GM18867 (cell line): ENCODE measurements at regions not wholly inside any gene's neighbourhood (a gene's known extent, or its start where the extent isn't known, plus 50 kb on each side); places are given as distances from the start of the nearest gene placed in this dataset.
"Not testable (repeated sequence)": the region's sequence is repeated elsewhere in the genome, so short reads cannot be mapped to it uniquely, and the experiment has no call there.

Experiments
- ATAC-seq: cut with Tn5 transposase; IDR thresholded peaks from one replicate; pipeline ENCODE4 v1.9.1; 2021; ENCODE audit warnings: mild to moderate bottlenecking, moderate library complexity; ENCODE audit not compliant: unreplicated experiment

DNA sequence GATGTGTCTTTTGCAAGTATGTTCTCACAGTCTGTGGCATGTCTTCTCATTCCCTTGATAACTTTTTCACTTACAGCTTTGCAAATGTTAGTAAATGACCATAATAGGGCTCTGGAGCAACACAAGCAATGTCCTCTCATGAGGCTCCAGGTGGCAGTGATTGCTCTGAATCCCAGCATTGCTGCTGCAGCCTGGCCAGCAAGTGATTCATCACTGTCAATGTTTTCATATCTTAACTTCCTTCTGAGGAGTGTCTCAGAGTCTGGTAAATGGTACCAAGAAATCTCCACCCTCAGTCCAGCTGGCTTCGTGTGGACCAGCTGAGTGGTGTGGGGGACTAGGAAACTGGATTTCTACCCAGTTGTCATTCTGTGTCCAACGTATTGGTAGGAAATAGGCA, 139.6 kb downstream of the MYLK4 start:
- ATAC-seq = no peak

- ATAC-seq = no peak
These were observed 142.2 kb downstream of the MYLK4 start for GRCh38 chr6:2608503-2608902.

DNA sequence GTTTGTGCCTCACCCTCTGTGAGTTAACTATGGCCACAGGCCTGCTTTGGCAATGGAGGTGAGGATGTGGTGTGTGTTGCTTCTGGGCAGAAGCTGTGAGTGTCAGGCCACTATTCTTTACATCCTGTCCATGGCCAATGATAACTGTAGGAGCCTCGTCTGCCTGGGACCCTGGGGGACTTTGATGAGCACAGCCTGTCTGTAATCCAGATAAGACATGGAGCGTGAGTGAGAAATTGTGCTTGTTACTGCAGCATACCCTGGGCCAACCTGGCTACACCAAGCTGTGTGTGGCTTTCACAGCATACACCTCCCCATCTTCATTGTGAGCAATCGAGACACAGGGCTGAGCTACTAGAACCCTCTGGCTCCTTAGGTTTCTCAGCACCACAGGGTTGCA, 150.4 kb downstream of the MYLK4 start:
- no peak for ATAC-seq

DNA sequence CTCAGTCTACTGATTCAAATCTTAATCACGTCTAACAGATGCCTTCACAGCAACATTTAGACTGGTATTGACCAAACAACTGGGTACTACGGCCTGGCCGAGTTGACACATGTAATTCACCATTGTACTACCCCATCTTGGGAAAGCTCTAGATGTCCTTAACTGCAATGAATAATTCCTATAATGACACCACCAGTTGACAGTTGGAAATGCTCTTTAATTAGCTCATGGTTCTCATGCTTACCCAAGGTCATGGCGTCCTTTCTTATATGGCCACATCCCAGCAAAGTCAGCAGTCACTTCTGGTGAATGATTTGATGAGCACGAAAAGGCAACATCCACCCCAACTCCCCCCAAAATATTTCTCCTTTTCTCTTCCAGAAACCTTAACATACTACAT, 150.9 kb downstream of the MYLK4 start:
- no peak for ATAC-seq

DNA sequence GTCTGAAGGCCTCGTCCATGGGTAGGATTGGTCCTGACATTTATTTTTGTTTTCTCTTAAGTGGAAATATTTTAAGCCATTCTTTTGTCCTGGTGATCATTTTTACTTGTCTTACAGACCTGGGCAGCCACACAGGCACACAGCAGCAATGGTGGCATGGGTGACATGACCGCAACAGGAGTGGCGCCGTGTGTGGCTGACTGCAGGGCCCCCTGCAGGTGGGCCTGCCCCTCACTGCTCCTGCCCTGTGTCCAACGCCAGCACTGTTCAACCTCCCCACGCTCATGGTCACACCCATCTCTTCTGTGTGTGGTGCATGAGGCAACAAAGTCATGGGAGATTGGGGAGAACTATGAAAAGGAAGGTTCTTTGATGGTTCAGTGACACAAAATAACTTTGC, 151.9 kb downstream of the MYLK4 start:
- ATAC-seq = no peak

DNA sequence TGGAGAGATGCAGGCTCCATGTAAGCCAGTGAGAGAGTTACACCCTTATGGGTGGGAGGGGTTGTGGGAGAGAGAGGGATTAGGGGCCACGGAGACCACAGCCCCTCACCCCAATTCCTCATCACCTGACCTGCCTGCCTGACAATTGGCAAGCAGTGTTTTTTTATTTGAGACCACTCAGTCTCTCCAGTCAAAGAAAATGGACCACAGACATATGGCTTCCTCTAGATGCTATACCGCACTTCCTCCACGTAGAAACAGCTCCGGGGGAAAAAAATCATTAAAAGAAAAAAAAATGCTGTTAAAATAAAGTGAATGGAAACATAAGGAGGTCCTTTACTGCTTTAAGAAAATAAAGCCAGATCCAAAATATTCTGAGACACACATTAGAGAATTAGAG, 152.7 kb downstream of the MYLK4 start:
- ATAC-seq = no peak

GRCh38 chr6:2597457-2597856, 153.3 kb downstream of the MYLK4 start:
- ATAC-seq = not testable (repeated sequence)

GRCh38 chr6:2596222-2596621, 154.5 kb downstream of the MYLK4 start:
- no peak for ATAC-seq

DNA sequence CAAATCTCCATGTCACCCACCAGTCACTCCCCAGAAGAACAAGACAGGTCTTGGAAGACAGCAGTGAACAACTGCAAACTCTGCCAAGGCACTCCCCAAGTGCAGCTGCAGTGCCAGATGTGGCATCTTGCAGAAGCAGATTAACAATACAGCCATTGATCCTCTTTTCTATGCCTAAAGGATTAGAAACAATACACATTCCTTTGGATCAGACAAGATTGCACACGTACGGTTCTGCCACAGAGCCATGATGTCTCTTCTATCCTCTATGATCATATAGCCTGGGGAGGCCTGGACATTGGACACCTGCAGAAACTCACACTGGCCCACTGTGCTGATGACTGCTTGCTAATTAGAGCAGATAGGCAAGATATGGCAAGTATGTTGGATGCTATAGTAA, 155.9 kb downstream of the MYLK4 start:
- no peak for ATAC-seq

- ATAC-seq = no peak
These were observed 157.6 kb downstream of the MYLK4 start for GRCh38 chr6:2593167-2593566.

DNA sequence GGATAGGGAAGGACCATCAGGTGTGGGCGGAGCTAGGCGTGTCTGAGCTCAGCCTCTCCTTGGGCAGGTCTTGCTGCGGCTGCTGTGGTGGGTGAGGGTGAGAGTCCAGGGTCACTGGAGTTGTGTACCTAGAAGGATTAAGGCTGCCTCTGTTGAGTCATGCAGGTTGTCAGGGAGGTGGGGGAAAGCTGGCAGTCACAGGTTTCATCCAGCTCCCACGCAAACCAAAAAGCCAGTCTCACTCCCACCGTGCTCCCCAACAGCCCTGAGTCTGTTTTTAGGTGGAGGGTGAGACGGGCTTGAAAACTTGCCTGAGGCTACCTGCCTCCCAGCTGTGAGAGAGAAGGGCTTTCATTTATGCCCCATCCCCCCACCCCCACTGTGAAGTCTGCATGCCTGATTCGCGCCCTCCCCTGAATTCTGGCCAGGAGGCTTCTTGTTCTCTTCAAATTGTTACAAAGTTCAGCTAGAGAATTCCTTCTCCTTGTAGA, 161.5 kb downstream of the MYLK4 start:
- no peak for ATAC-seq

DNA sequence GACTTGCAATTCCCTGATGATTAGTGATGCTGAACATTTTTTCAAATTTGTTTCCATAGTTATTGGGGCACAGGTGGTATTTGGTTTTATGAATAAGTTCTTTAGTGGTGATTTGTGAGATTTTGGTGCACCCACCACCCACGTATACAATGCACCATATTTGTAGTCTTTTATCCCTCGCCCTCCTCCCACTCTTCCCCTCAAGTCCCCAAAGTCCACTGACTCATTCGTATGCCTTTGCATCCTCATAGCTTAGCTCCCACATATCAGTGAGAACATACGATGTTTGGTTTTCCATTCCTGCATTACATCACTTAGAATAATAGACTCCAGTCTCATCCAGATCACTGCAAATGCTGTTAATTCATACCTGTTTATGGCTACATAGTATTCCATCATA, 167.3 kb downstream of the MYLK4 start:
- no peak for ATAC-seq

DNA sequence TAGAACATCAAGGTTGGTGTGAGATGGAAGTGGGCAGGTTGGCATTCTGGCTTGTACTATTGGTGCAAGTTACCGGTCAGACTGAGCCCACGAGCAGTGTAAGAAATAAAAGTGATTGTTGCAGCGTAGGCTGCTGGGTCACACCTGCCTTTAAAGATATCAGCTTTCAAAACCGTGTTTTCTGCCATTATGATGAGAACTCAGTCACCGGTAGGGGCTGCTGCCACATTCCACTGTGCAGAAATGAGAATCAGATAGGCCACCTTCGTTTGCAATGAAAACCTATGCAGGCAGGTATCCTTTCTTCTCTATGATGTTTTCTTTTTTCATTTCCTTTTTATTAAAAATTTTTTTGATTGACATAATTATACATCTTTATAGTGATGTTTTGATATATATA, 168.5 kb downstream of the MYLK4 start:
- no peak for ATAC-seq

- ATAC-seq = no peak
These were observed 169.1 kb downstream of the MYLK4 start for GRCh38 chr6:2581611-2582010.

- ATAC-seq = no peak
These were observed 169.7 kb downstream of the MYLK4 start for GRCh38 chr6:2581011-2581410.

DNA sequence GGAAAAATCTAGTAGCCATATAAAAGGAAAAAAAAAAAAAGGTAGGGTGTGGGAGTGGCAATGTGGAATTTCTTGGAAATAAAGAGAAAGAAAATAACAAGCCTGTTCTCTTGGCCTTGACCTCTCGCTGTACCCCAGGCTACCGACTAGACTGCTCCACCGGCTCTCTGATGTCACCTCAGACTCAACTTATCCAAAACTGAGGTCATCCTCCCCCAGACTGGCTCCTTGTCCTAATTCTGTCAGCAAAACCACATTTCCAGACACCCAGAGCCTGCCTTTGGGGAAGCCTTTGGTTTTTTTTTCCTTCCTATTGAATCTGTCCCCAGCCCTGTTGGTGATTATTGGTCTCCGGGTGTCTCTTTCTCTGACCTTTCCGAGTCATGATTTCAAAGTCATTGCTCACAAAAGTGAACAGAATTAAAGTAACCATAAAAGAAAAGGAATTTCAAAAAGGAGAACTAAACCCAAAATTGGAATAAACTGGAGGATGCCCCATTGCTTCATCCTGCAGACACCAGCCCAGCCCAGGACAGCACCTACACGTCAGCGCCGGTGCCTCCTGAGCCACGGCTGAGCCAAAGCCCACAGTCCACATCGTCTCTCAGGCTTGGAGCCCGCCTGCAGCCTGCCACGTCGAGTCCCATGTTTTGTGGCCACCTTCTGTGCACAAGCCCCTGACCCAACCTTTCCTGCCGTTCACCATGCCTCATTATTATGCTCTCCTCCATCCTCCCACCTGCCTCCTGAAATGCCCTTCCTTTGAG, 170.7 kb downstream of the MYLK4 start:
- no peak for ATAC-seq

DNA sequence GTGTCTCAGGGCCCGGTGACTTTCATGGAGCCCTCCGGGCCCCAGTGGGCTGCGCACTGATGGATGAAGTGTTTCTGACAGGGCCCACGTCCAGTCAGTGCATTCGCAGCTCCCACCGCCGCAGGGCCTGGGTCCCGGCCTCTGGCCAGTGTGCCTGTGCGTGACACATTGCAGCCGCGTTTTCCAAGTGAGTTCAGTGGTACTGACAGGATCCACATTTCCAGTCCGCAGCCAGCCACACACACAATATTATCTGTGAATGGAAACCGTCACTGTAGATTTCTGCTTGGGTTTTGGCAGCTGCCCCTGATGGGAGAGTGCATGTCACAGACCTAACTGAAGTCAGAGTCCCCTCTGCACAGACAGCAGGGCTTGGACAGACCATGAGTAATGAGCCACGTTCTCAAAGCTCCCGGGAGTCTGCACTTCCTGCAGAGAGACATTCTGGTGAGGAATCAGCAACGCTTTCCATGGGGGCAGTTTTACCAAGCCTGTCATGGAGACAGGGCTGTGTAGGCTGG, 171.4 kb downstream of the MYLK4 start:
- no peak for ATAC-seq

- ATAC-seq = no peak
These were observed 172.0 kb downstream of the MYLK4 start for GRCh38 chr6:2578767-2579166.

GRCh38 chr6:2576499-2576898, 174.2 kb downstream of the MYLK4 start:
- no peak for ATAC-seq

DNA sequence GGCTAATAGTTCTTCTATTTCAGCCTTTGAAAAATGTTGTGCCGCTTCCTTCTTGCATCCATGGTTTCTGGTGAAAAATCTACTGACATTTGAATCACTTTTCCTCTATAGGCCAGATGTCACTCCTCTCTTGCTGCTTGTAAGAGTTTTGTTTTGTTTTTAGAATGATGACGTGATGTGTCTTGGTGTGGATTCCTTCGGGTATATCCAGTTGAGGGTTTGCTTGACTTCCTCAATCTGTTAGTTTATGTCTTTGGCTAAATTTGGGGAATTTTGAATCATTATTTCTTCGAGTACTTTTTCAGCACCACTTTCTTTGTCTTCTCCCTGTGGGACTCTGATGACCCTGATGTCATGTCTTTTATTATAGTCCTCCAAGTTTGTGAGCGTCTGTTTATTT, 175.5 kb downstream of the MYLK4 start:
- ATAC-seq = no peak

GRCh38 chr6:2569420-2569819, 181.3 kb downstream of the MYLK4 start:
- not testable (repeated sequence) for ATAC-seq

DNA sequence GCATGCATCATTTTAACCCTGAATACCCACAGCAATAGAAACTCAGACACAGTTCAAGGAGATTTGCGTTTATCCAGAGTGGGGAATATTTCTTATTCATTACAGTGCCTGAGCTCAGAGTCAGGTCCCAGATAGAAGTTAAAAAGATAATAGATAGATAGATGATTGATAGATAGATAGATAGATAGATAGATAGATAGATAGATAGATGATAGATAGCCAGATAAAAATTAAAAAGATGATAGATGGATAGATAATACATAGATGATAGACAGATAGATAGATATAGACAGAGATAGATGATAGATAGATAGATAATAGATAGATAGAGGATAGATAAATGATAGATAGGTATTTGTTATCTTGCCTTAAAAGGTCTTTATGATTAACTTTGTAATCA, 184.7 kb downstream of the MYLK4 start:
- ATAC-seq = no peak

DNA sequence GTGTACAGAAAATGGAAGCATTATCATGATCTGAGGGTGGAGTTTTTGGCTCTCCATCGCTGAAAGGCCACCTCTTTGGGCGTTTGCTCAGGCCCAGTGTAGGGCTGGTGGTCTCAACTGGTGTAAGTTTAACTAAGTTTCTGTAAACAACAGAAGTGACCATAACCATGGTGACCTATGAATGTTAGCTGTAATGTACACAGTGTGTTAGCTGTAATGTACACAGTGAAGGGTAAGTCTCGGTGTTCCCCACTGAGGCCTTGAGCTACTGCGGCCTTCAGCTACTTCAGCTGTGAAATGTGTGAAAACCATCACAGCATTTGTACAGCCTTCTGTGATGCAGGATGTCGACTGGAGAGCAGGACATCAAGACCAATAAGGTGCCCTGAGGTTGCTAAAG, 185.2 kb downstream of the MYLK4 start:
- no peak for ATAC-seq
